PC-3 (cell line): ENCODE measurements at regions not wholly inside any gene's neighbourhood (a gene's known extent, or its start where the extent isn't known, plus 50 kb on each side); places are given as distances from the start of the nearest gene placed in this dataset.

Source experiments
- CTCF ChIP-seq: fragments of 300-600 bp; sonication (generic); conservative IDR thresholded peaks from 2 replicates; pipeline ENCODE4 v1.5.1; 2017; ENCODE audit warnings: antibody characterized with exemption, low read depth, mild to moderate bottlenecking, low read length
- EZH2 ChIP-seq: fragments of 300-600 bp; sonication (generic); IDR thresholded peaks from one replicate; pipeline ENCODE4 v1.6.1; 2017; ENCODE audit warnings: antibody characterized with exemption, mild to moderate bottlenecking, low read length; ENCODE audit not compliant: unreplicated experiment

GRCh38 chr6:99813565-99813964 lies 180.5 kb downstream of the MCHR2 start:
- TF ChIP-seq CTCF (no peak), EZH2 (no peak)
